MM.1S (cell line): ENCODE measurements at regions not wholly inside any gene's neighbourhood (a gene's known extent, or its start where the extent isn't known, plus 50 kb on each side); places are given as distances from the start of the nearest gene placed in this dataset.

ENCODE experiments used
- EZH2phosphoT487 ChIP-seq: fragments of 300-600 bp; sonication (generic); IDR thresholded peaks from 2 replicates; pipeline ENCODE4 v1.6.1; 2018; ENCODE audit warnings: antibody characterized with exemption, low read length
- TF ChIP-seq, protein P1 (sequence below): fragments of 300-600 bp; sonication (generic); IDR thresholded peaks from 2 replicates; pipeline ENCODE4 v1.5.1; 2016; ENCODE audit warnings: antibody characterized with exemption, low read length, mixed read lengths

DNA sequence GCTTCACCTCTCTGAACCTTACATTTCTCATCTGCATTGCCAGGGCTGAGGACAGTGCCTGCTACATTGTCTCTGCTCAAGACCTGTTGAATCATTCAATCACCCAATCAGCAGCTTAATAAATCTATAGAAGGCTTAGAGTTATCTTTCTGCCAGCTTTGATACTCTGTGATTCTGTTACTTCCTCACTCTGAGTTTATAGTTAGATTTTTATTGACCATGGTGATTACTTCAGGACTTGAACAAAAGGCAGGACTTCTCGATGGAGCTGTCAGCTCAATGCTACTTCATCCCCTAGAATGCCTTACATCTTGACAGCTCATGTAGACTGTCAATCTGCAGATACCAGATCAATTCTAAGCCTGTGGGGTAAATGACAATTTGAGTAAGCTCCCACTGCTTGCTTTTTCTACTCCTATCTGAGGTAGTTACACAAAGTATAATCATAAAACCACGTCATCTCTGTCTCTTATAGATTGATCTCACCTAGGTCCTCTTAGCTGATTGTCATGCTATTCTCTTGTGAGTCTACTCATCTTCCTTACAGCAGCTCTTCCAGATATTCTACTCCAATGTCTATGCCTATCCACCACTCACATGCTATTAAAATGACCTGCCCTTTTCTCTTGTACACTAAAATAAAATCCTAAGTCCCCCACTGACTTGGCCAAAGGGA lies 318.3 kb upstream of the CA10 start:
- TF ChIP-seq, protein P1, sequence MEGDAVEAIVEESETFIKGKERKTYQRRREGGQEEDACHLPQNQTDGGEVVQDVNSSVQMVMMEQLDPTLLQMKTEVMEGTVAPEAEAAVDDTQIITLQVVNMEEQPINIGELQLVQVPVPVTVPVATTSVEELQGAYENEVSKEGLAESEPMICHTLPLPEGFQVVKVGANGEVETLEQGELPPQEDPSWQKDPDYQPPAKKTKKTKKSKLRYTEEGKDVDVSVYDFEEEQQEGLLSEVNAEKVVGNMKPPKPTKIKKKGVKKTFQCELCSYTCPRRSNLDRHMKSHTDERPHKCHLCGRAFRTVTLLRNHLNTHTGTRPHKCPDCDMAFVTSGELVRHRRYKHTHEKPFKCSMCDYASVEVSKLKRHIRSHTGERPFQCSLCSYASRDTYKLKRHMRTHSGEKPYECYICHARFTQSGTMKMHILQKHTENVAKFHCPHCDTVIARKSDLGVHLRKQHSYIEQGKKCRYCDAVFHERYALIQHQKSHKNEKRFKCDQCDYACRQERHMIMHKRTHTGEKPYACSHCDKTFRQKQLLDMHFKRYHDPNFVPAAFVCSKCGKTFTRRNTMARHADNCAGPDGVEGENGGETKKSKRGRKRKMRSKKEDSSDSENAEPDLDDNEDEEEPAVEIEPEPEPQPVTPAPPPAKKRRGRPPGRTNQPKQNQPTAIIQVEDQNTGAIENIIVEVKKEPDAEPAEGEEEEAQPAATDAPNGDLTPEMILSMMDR = no peak
- no peak for TF ChIP-seq EZH2phosphoT487
